ENCODE measurements at regions not wholly inside any gene's neighbourhood (a gene's known extent, or its start where the extent isn't known, plus 50 kb on each side); places are given as distances from the start of the nearest gene placed in this dataset.

DNA sequence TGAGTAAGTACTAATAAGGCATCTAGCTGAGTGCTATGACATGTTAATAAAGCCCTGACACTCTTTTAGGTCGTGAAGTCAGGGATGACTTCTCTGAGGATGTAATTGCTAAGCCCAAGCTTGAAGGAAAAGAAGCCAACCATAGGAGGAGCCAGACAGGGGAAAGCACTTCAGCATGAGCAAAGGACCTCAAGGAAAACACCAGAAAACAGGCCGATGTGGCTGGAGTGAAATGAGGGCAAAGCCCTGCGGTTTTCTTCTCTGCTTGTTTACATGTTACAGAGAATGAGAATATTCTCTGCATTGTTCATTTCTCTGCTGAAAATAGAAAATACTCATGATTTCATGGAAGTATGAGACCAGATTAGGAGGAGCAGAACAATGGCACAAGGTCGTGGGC, 112.5 kb upstream of the ARHGAP28 start:
- Histone ChIP-seq H3K9ac (ENCODE audit: insufficient read length, low read depth) (no peak overlapping the region), H3K4me3 (ENCODE audit: insufficient read length, low read depth) (no peak overlapping the region), H3K4me1 (ENCODE audit: insufficient read depth, insufficient read length) (no peaks in the 10 kb centered on the region), H3K36me3 (ENCODE audit: insufficient read depth, insufficient read length, low read length) (no peaks in the 10 kb centered on the region), H3K9me3 (ENCODE audit: insufficient read depth, low read length) (no peaks in the 10 kb centered on the region), H3K27me3 (ENCODE audit: insufficient read depth, insufficient read length) (no peaks in the 10 kb centered on the region)
- no peak for TF ChIP-seq SUZ12 (IDR thresholded peaks at IDR 0.05; ENCODE audit: extremely low read depth, insufficient read depth, insufficient read length)
- no peak for DNase-seq (ENCODE audit: low read depth, low spot score)

DNA sequence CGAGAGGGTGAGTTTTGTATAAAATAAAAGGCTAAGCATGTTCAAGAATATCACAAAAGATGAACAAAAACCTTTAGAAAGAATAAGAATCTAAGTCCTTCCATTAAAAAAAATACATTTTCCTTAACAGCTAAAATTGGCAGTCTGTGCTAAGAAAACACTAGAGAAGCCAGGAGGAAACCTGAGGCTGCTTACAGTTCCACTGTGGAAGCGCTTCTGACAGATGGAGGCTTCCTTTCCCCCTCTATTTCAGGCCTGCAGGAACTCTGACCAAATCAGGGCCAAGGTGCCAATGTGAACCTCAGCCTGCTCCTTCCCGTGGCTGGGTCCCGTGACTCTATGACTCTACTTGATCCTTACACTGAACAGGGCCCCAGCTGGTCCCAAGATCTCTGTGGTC, 108.1 kb upstream of the ARHGAP28 start:
- no peak for TF ChIP-seq ZNF274 (IDR thresholded peaks at IDR 0.05; ENCODE audit: low read depth, low read length)
- no peak for TF ChIP-seq SUZ12 (IDR thresholded peaks at IDR 0.05; ENCODE audit: extremely low read depth, insufficient read depth, insufficient read length)
- TF ChIP-seq YY1 (IDR thresholded peaks at IDR 0.05; ENCODE audit: insufficient read depth, insufficient read length) = no peak
- H3K4me1 ChIP-seq (ENCODE audit: insufficient read depth, insufficient read length) = no peaks in the 10 kb centered on the region
- no peaks in the 10 kb centered on the region for H3K9me3 ChIP-seq (ENCODE audit: insufficient read depth, low read length)
- no peaks in the 10 kb centered on the region for H3K36me3 ChIP-seq (ENCODE audit: insufficient read depth, insufficient read length, low read length)
- no peaks in the 10 kb centered on the region for H3K27me3 ChIP-seq (ENCODE audit: insufficient read depth, insufficient read length)
- no peak overlapping the region for H3K9ac ChIP-seq (ENCODE audit: insufficient read length, low read depth)
- no peak for DNase-seq (ENCODE audit: low read depth, low spot score)
- no peak overlapping the region for H3K4me3 ChIP-seq (ENCODE audit: insufficient read length, low read depth)

DNA sequence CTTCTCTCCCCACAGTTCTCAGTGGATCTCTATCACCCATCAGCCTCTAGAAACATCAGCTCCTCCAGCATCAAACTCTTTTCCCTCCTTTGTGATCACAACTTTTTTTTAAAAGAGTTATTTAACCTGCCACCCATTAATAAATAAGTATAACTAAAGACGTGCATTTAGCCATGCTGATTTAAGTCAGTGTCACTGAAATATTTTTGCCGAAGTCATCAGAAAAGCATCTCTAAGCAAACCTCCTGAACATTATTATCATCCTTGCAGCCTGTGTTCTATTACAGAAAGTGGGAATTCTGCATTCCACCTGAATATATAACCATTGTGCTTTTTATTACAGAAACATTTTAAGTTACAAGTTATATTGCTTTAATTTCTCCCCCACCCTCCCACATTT, 106.2 kb upstream of the ARHGAP28 start:
- Histone ChIP-seq H3K27me3 (ENCODE audit: insufficient read depth, insufficient read length) (no peaks in the 10 kb centered on the region), H3K4me3 (ENCODE audit: insufficient read length, low read depth) (no peak overlapping the region), H3K9ac (ENCODE audit: insufficient read length, low read depth) (no peak overlapping the region), H3K9me3 (ENCODE audit: insufficient read depth, low read length) (no peaks in the 10 kb centered on the region), H3K36me3 (ENCODE audit: insufficient read depth, insufficient read length, low read length) (no peaks in the 10 kb centered on the region), H3K4me1 (ENCODE audit: insufficient read depth, insufficient read length) (no peaks in the 10 kb centered on the region)
- no peak for DNase-seq (ENCODE audit: low read depth, low spot score)
- TF ChIP-seq YY1 (IDR thresholded peaks at IDR 0.05; ENCODE audit: insufficient read depth, insufficient read length) (no peak), ZNF274 (IDR thresholded peaks at IDR 0.05; ENCODE audit: low read depth, low read length) (no peak)

DNA sequence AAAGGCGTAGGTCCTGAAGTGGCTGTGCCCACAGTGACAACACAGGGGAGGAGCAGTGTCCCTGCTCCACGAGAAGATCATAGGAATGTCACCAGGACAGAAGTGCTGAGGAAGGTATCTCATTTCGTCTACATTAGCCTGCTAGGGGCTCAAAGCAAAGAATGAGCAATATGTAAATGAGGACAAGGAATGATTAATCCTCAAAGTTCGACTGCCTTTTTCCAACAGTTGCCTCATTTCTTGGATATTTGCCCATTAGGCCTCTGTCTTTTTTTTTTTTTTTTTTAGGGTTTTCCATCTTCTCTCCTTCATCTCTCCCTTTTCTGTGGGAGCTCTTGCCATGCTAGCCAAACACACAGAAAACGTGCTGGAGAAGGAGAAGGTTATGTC, 105.2 kb upstream of the ARHGAP28 start:
- Histone ChIP-seq H3K36me3 (ENCODE audit: insufficient read depth, insufficient read length, low read length) (no peaks in the 10 kb centered on the region), H3K4me1 (ENCODE audit: insufficient read depth, insufficient read length) (no peaks in the 10 kb centered on the region), H3K9ac (ENCODE audit: insufficient read length, low read depth) (no peak overlapping the region), H3K9me3 (ENCODE audit: insufficient read depth, low read length) (no peaks in the 10 kb centered on the region), H3K4me3 (ENCODE audit: insufficient read length, low read depth) (no peak overlapping the region), H3K27me3 (ENCODE audit: insufficient read depth, insufficient read length) (no peaks in the 10 kb centered on the region)
- TF ChIP-seq YY1 (IDR thresholded peaks at IDR 0.05; ENCODE audit: insufficient read depth, insufficient read length) = no peak
- no peak for TF ChIP-seq SUZ12 (IDR thresholded peaks at IDR 0.05; ENCODE audit: extremely low read depth, insufficient read depth, insufficient read length)
- TF ChIP-seq ZNF274 (IDR thresholded peaks at IDR 0.05; ENCODE audit: low read depth, low read length) = no peak
- no peak for DNase-seq (ENCODE audit: low read depth, low spot score)

DNA sequence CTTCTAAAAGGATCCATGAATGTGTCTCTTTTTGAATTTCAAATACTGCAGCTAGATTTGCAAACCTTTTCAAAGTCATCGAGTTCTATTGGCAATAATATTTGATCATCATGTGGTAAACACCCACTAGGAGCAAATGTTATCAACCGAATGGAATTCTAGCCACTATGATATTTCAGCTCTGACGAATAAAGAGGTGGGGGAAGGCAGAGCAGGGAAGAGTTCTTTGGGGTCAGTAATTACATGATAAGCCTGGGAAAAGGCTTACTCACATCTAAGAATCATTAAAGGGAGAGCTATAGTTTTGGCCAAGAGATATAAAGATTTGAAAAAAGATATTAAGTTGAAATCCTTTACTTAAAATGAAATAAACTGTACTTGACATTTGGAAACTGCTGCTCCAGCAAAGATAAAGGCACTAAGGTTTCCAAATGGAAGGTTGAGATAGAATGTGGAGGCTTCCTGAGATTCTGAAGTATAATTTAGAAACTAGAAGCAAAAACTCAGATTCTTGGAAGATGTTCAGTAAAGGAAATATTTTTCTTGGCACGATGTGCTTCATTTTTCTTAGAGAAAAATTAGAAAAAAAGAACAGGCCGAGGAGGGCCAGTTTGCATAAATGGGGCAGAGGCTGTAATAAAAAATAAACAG, 104.7 kb upstream of the ARHGAP28 start:
- no peak overlapping the region for H3K9ac ChIP-seq (ENCODE audit: insufficient read length, low read depth)
- no peaks in the 10 kb centered on the region for H3K4me1 ChIP-seq (ENCODE audit: insufficient read depth, insufficient read length)
- TF ChIP-seq SUZ12 (IDR thresholded peaks at IDR 0.05; ENCODE audit: extremely low read depth, insufficient read depth, insufficient read length) (no peak), YY1 (IDR thresholded peaks at IDR 0.05; ENCODE audit: insufficient read depth, insufficient read length) (no peak), ZNF274 (IDR thresholded peaks at IDR 0.05; ENCODE audit: low read depth, low read length) (no peak)
- H3K9me3 ChIP-seq (ENCODE audit: insufficient read depth, low read length) = no peaks in the 10 kb centered on the region
- H3K27me3 ChIP-seq (ENCODE audit: insufficient read depth, insufficient read length) = no peaks in the 10 kb centered on the region
- no peak for DNase-seq (ENCODE audit: low read depth, low spot score)
- H3K36me3 ChIP-seq (ENCODE audit: insufficient read depth, insufficient read length, low read length) = no peaks in the 10 kb centered on the region
- no peak overlapping the region for H3K4me3 ChIP-seq (ENCODE audit: insufficient read length, low read depth)

DNA sequence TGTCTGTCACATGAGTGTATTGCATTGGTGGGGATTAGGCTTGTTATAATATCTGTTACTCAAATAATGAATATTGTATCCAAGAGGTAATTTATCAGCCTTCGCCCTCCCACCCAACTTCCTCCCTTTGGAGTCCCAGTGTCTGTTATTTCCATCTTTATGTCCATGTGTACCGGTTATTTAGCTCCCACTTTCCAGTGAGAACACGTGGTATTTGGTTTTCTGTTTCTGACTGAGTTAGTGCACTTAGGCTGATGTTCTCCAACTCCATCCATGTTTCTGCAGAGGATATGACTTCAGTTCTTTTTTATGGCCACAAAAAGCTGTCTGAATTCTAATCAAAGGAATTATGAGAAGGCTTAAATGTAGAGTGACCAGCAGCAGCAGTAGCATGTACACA, 104.0 kb upstream of the ARHGAP28 start:
- Histone ChIP-seq H3K36me3 (ENCODE audit: insufficient read depth, insufficient read length, low read length) (no peaks in the 10 kb centered on the region), H3K9me3 (ENCODE audit: insufficient read depth, low read length) (no peaks in the 10 kb centered on the region), H3K4me3 (ENCODE audit: insufficient read length, low read depth) (no peak overlapping the region), H3K4me1 (ENCODE audit: insufficient read depth, insufficient read length) (no peaks in the 10 kb centered on the region), H3K27me3 (ENCODE audit: insufficient read depth, insufficient read length) (no peaks in the 10 kb centered on the region), H3K9ac (ENCODE audit: insufficient read length, low read depth) (no peak overlapping the region)
- no peak for TF ChIP-seq SUZ12 (IDR thresholded peaks at IDR 0.05; ENCODE audit: extremely low read depth, insufficient read depth, insufficient read length)
- no peak for TF ChIP-seq YY1 (IDR thresholded peaks at IDR 0.05; ENCODE audit: insufficient read depth, insufficient read length)
- no peak for TF ChIP-seq ZNF274 (IDR thresholded peaks at IDR 0.05; ENCODE audit: low read depth, low read length)
- no peak for DNase-seq (ENCODE audit: low read depth, low spot score)

DNA sequence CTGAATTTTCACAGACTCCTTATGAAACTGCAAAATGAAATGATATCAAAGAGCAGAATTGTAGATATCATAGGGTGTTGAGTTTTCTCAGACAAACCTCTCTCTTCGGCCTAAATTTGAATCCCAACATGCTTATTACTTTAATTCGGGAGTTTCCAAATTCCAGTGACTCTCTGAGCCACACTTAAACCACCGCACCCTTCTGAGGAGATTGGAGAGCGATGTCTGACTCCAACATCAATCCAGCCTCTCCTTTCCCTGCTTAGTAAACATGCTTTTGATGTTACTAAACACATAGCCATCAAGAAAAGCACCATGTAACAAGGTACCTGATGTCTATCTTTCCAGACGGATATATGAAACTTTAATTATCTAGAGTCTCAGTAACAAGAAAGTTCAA, 103.1 kb upstream of the ARHGAP28 start:
- no peak overlapping the region for H3K9ac ChIP-seq (ENCODE audit: insufficient read length, low read depth)
- TF ChIP-seq YY1 (IDR thresholded peaks at IDR 0.05; ENCODE audit: insufficient read depth, insufficient read length) = no peak
- no peaks in the 10 kb centered on the region for H3K4me1 ChIP-seq (ENCODE audit: insufficient read depth, insufficient read length)
- DNase-seq (ENCODE audit: low read depth, low spot score) = no peak
- H3K27me3 ChIP-seq (ENCODE audit: insufficient read depth, insufficient read length) = no peaks in the 10 kb centered on the region
- H3K36me3 ChIP-seq (ENCODE audit: insufficient read depth, insufficient read length, low read length) = no peaks in the 10 kb centered on the region
- no peaks in the 10 kb centered on the region for H3K9me3 ChIP-seq (ENCODE audit: insufficient read depth, low read length)
- H3K4me3 ChIP-seq (ENCODE audit: insufficient read length, low read depth) = no peak overlapping the region

DNA sequence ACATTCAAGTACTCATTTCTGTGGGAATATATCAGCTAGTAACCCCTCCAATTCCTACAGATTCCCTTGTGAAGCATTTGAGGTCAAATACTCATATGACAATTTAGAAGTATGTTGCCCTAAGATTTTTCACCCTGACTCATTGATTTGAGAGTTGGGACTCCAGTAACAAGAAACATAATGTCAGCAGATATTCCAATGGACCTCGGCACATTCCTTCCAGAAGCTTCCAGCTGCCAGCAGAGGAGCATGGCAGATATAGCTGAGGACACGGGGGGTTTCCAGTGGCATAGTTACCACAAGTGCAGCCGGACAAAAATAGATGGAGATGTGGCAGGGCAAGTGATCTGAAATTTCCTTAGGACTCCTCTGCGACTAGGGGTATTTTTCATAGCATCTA, 101.9 kb upstream of the ARHGAP28 start:
- Histone ChIP-seq H3K27me3 (ENCODE audit: insufficient read depth, insufficient read length) (no peaks in the 10 kb centered on the region), H3K4me3 (ENCODE audit: insufficient read length, low read depth) (no peak overlapping the region), H3K9ac (ENCODE audit: insufficient read length, low read depth) (no peak overlapping the region), H3K4me1 (ENCODE audit: insufficient read depth, insufficient read length) (no peaks in the 10 kb centered on the region), H3K36me3 (ENCODE audit: insufficient read depth, insufficient read length, low read length) (no peaks in the 10 kb centered on the region), H3K9me3 (ENCODE audit: insufficient read depth, low read length) (no peaks in the 10 kb centered on the region)
- DNase-seq (ENCODE audit: low read depth, low spot score) = no peak
- no peak for TF ChIP-seq SUZ12 (IDR thresholded peaks at IDR 0.05; ENCODE audit: extremely low read depth, insufficient read depth, insufficient read length)
- TF ChIP-seq YY1 (IDR thresholded peaks at IDR 0.05; ENCODE audit: insufficient read depth, insufficient read length) = no peak
- no peak for TF ChIP-seq ZNF274 (IDR thresholded peaks at IDR 0.05; ENCODE audit: low read depth, low read length)

Data from NT2/D1 (cell line).